Activated T-helper 1 cell treated with anti-CD3 and anti-CD28 coated beads, Interleukin-12 subunit alpha, Interleukin-12 subunit beta, Interleukin-2, Interleukin-4 antibody, amounts not matched to agents 30 ng/mL and 10 ng/mL and 1 ng/mL, durations not matched to agents 14 hours and 24 hours and 36 hours (primary cell): ENCODE measurements at regions not wholly inside any gene's neighbourhood (a gene's known extent, or its start where the extent isn't known, plus 50 kb on each side); places are given as distances from the start of the nearest gene placed in this dataset.

Experiments used
- DNase-seq: peaks from one replicate; pipeline ENCODE4 v3.0.0; 2021; ENCODE audit warnings: low spot score
- H3K27ac Mint-ChIP-seq: one replicate; pipeline ENCODE4 v1.8.0; 2021; ENCODE audit warnings: mild to moderate bottlenecking, mixed read lengths
- H3K27me3 Mint-ChIP-seq: one replicate; pipeline ENCODE4 v1.8.0; 2022; ENCODE audit warnings: mild to moderate bottlenecking, moderate library complexity, mixed read lengths; ENCODE audit not compliant: insufficient read depth
- H3K36me3 Mint-ChIP-seq: one replicate; pipeline ENCODE4 v1.8.0; 2021; ENCODE audit warnings: low read depth, mixed read lengths
- H3K4me1 Mint-ChIP-seq: one replicate; pipeline ENCODE4 v1.8.0; 2021; ENCODE audit warnings: low read depth, mixed read lengths
- H3K4me3 Mint-ChIP-seq: one replicate; pipeline ENCODE4 v1.8.0; 2021; ENCODE audit warnings: mild to moderate bottlenecking, moderate library complexity, mixed read lengths
- H3K9me3 Mint-ChIP-seq: one replicate; pipeline ENCODE4 v1.8.0; 2021; ENCODE audit warnings: mixed read lengths
- intact Hi-C: fragments of 100-400 bp; cut with micrococcal nuclease; formaldehyde crosslinking; loops from one replicate; pipeline ENCODE4 v1.15.1; 2024

GRCh38 chr17:79137015-79137788 is 62.6 kb downstream of the ENGASE start:
- no peak for DNase-seq
- Mint-ChIP-seq H3K4me1 (no peaks in the 10 kb centered on the region), H3K27me3 (no peaks in the 10 kb centered on the region), H3K36me3 (no peaks in the 10 kb centered on the region), H3K4me3 (no peak overlapping the region), H3K9me3 (no peaks in the 10 kb centered on the region), H3K27ac (no peak overlapping the region)
- intact Hi-C loops, result no loop called here

- Mint-ChIP-seq H3K4me1 (no peaks in the 10 kb centered on the region), H3K27me3 (no peaks in the 10 kb centered on the region), H3K9me3 (no peaks in the 10 kb centered on the region), H3K4me3 (no peak overlapping the region), H3K36me3 (no peaks in the 10 kb centered on the region), H3K27ac (no peak overlapping the region)
- no peak for DNase-seq
- intact Hi-C loops, result no loop called here
Measured at GRCh38 chr17:79136596-79136995, 62.0 kb downstream of the ENGASE start.
